ENCODE measurements at regions not wholly inside any gene's neighbourhood (a gene's known extent, or its start where the extent isn't known, plus 50 kb on each side); places are given as distances from the start of the nearest gene placed in this dataset.

- TF ChIP-seq AKNA (CRISPR knock-in tag; IDR thresholded peaks at IDR 0.05; ENCODE audit: borderline replicate concordance), result no peak
- TF ChIP-seq NR3C1 (CRISPR knock-in tag; IDR thresholded peaks at IDR 0.05), result no peak
These were observed 64.4 kb upstream of the RTL1 start (continued) for GRCh38 chr14:100967930-100968329.

GRCh38 chr14:100972118-100972897 lies 68.8 kb upstream of the RTL1 start:
- H3K27ac ChIP-seq (ENCODE audit: extremely low read length, insufficient read depth, low read length), result no peak overlapping the region
- ChIA-PET CTCF (ENCODE audit: low intra/inter-chr PET ratio, low total read pairs) (no interaction called here), POLR2A (no interaction called here)
- intact Hi-C loops (cut with micrococcal nuclease; ENCODE audit: unreplicated experiment), result no loop called here
- no peaks in the 10 kb centered on the region for H3K36me3 ChIP-seq (replicated peaks in 1 of 2; ENCODE audit: control insufficient read depth in 1 of 2, insufficient read depth in 2 of 2, low read length in 2 of 2)
- in situ Hi-C loops (cut with HindIII; ENCODE audit: extremely low pct_ligation_motif_present, low pct_unique_long_range_greater_than_20kb), result no loop called here
- H3K4me2 ChIP-seq (ENCODE audit: low read depth, low read length), result no peak overlapping the region
- no TSS peak for BruUV-seq (replicated peaks)
- 50% methylated on average over 8 of the region's 8 CpGs for WGBS (ENCODE audit: low lambda C conversion rate)
- H3K4me1 ChIP-seq (ENCODE audit: insufficient read depth, low read length), result no peaks in the 10 kb centered on the region
- no peaks in the 10 kb centered on the region for H3K79me2 ChIP-seq (ENCODE audit: insufficient read depth, low read length)
- no peak overlapping the region for H2AFZ ChIP-seq (ENCODE audit: low read length)
- H4K20me1 ChIP-seq (ENCODE audit: insufficient read depth, low read length), result no peaks in the 10 kb centered on the region
- no peak for FAIRE-seq
- no peak for TF ChIP-seq RXRA (CRISPR knock-in tag; IDR thresholded peaks at IDR 0.05)
- ATAC-seq, result no peak
- no peaks in the 10 kb centered on the region for H3K9me3 ChIP-seq (ENCODE audit: low read length)
- H3K4me3 ChIP-seq (replicated peaks in 1 of 3; ENCODE audit: insufficient read depth in 1 of 3, low read depth in 2 of 3, low read length in 3 of 3), result no peak overlapping the region
- H3K9ac ChIP-seq (ENCODE audit: insufficient read depth, low read depth, low read length), result no peak overlapping the region
- H3K27me3 ChIP-seq (ENCODE audit: control insufficient read depth in 1 of 2, insufficient read depth in 2 of 2, low read length in 2 of 2), result no peaks in the 10 kb centered on the region
- DNase-seq (ENCODE audit: low spot score), result no peak
